ENCODE measurements at regions not wholly inside any gene's neighbourhood (a gene's known extent, or its start where the extent isn't known, plus 50 kb on each side); places are given as distances from the start of the nearest gene placed in this dataset.

DNA sequence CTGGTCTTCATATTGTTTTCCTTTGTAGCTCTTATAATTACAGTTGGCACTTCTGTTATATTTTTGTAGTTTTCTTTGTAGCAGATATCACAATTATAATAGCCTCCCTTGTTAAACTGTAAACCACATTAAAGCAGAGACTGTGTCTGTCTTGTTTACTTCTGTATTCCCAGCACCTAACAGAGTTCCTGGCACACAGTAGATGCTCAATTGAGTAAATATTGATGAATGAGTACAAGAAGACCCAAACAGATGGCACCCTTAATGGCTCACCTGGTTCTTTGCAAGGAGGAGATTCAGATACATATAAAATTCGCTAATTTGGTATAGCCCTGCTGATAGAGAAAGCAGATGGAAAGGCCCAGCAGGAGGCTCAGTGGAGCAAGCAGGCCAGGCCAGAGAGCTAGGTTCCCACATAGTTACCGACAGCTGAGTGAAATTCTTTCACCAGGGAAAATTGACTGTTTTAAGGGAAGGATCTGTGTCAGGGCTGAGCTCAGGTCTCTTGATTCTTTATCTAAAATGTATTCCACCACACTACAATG lies 120.1 kb downstream of the NUP35 start:
- 89 to 94% methylated on average over 2 of the region's 2 CpGs for WGBS, 2 donors
- Histone ChIP-seq H3K9me3 (no peaks in the 10 kb centered on the region), H3K4me1 (no peaks in the 10 kb centered on the region), H3K4me3 (replicated peaks in 1 of 3) (no peak overlapping the region), H3K27me3 (no peaks in the 10 kb centered on the region), H3K27ac (no peak overlapping the region), H3K36me3 (no peaks in the 10 kb centered on the region)
- no peak for DNase-seq
- intact Hi-C loops (cut with DNase I), result no loop called here
- no peak for TF ChIP-seq POLR2A (IDR thresholded peaks at IDR 0.05)
- TF ChIP-seq, protein P1, sequence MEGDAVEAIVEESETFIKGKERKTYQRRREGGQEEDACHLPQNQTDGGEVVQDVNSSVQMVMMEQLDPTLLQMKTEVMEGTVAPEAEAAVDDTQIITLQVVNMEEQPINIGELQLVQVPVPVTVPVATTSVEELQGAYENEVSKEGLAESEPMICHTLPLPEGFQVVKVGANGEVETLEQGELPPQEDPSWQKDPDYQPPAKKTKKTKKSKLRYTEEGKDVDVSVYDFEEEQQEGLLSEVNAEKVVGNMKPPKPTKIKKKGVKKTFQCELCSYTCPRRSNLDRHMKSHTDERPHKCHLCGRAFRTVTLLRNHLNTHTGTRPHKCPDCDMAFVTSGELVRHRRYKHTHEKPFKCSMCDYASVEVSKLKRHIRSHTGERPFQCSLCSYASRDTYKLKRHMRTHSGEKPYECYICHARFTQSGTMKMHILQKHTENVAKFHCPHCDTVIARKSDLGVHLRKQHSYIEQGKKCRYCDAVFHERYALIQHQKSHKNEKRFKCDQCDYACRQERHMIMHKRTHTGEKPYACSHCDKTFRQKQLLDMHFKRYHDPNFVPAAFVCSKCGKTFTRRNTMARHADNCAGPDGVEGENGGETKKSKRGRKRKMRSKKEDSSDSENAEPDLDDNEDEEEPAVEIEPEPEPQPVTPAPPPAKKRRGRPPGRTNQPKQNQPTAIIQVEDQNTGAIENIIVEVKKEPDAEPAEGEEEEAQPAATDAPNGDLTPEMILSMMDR (IDR thresholded peaks at IDR 0.05), result no peak

DNA sequence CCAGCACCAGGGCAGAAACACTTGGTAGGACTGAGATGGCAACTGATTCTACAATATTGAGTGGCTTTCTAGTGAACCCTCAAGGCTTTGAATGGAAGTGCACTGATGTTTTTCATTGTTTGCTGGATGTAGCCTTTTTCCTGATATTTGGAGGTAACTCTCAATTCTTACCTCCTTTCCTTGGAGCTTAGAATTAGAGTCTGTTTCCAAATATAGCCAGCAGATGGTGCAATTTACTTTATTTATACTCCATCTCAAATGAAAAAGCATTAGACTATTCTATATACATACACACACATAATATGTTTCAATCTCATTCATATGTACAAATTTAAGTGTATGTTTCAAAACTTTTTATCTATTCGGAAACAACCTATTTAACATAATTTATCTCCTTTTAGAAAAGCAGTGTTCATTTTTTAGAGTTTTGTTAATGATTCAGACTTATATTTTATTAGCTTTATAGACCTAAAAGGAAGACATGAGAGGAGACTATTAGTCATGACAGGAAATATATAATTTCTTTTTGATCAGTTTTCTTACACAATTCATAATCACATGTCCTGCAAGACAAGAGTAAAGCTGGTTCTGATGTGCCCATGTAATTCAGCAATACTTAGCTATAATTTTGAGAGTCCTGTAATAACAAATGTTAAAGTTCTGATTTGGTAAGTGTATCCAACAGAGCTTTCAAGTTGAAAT lies 124.8 kb downstream of the NUP35 start:
- Histone ChIP-seq H3K36me3 (no peaks in the 10 kb centered on the region), H3K4me1 (no peaks in the 10 kb centered on the region), H3K9me3 (no peaks in the 10 kb centered on the region), H3K27ac (no peak overlapping the region), H3K27me3 (no peaks in the 10 kb centered on the region), H3K4me3 (replicated peaks in 1 of 3) (no peak overlapping the region)
- DNase-seq, result no peak
- TF ChIP-seq, protein P1 (IDR thresholded peaks at IDR 0.05), result peak in 4 of 6 experiments; percentile 27 to 61 (median 56)
- TF ChIP-seq POLR2A (IDR thresholded peaks at IDR 0.05), result no peak
- intact Hi-C loops (cut with DNase I), result no loop called here
- WGBS, 2 donors, result 6 to 10% methylated on average over 1 of the region's 1 CpG

DNA sequence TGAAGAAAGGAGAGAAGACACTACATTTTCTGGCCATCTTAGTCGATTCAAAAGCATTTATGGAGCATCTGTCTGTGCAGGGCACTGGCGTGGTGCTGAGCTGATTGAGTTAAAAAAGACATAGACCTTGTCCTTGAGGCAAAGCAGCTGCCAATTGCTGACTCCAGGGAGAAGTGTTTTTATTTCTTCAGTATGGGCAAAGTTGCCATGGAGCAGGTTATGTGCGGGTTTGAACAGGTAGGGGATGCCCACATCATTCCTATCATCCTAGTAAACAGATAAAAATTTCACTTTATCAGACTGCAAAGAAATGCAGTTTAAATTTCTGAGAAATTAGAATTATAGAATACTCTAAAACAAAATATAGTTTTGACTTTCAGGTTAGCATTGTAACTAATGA lies 125.8 kb downstream of the NUP35 start:
- intact Hi-C loops (cut with DNase I), result no loop called here
- no peak for TF ChIP-seq POLR2A (IDR thresholded peaks at IDR 0.05)
- TF ChIP-seq, protein P1 (IDR thresholded peaks at IDR 0.05), result no peak
- Histone ChIP-seq H3K27ac (no peak overlapping the region), H3K9me3 (no peaks in the 10 kb centered on the region), H3K36me3 (no peaks in the 10 kb centered on the region), H3K4me1 (no peaks in the 10 kb centered on the region), H3K27me3 (no peaks in the 10 kb centered on the region), H3K4me3 (replicated peaks in 1 of 3) (no peak overlapping the region)
- no peak for DNase-seq
- 74 to 77% methylated on average over 3 of the region's 3 CpGs for WGBS, 2 donors

DNA sequence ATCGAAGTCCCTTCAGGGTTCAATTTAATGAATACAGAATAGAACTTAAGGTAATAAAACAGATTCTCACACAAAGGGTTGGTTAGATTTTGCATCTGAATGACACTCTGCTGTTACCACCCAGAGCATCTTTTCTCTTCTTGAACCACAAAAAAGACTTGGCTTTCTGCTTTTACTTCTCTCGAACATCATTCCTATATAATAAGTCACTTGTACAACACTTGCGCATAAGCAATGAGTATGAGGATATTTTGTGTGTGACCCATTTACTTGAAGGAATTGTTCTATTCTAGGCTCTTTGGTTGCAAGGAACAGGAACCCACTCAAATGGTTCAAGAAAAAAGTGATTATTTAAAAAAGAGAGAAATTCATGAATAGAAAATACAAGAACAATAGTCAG lies 126.2 kb downstream of the NUP35 start:
- H3K4me3 ChIP-seq (replicated peaks in 1 of 3), result no peak overlapping the region
- intact Hi-C loops (cut with DNase I), result no loop called here
- no peak for TF ChIP-seq POLR2A (IDR thresholded peaks at IDR 0.05)
- TF ChIP-seq, protein P1 (IDR thresholded peaks at IDR 0.05), result no peak
- WGBS, 2 donors, result 91 to 94% methylated on average over 3 of the region's 3 CpGs
- no peaks in the 10 kb centered on the region for H3K36me3 ChIP-seq
- no peaks in the 10 kb centered on the region for H3K9me3 ChIP-seq
- no peaks in the 10 kb centered on the region for H3K27me3 ChIP-seq
- H3K27ac ChIP-seq, result no peak overlapping the region
- DNase-seq, result no peak
- H3K4me1 ChIP-seq, result no peaks in the 10 kb centered on the region

DNA sequence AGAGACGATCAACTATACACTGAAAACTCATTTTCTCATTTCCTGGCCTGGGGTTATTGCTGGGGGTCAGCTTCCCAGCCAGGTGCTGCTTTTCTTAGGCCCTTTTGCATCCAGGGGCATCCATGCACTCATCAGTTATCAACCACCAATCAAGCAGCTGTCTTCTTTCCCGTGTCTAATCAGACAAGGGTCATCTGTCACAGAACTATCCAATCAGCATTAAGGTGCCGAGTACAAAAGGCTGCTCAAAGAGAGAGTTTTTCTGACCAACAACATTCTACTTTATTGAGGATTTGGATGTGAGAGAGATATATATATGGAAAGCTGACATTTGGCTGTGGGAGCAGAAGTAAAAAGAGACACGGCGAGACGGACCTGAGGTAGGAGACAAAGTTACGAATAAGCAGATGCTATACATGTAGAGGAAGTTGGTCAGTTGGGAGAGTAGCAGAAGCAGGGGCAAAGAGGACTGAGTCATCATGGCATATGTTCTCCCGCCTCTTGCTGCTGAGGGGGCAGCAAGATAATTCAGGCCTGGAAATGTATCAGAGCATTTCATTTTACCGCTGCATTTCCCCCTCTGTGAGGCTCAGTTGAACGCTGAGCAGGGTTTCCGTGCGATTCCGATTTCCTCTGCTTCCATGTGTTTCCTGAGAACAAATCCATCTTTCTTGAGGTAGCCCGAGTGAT lies 129.3 kb downstream of the NUP35 start:
- H3K9me3 ChIP-seq, result no peaks in the 10 kb centered on the region
- H3K4me3 ChIP-seq (replicated peaks in 1 of 3), result no peak overlapping the region
- H3K4me1 ChIP-seq, result no peaks in the 10 kb centered on the region
- DNase-seq, result no peak
- intact Hi-C loops (cut with DNase I), result no loop called here
- 80 to 85% methylated on average over 14 of the region's 14 CpGs for WGBS, 2 donors
- no peaks in the 10 kb centered on the region for H3K36me3 ChIP-seq
- H3K27me3 ChIP-seq, result no peaks in the 10 kb centered on the region
- H3K27ac ChIP-seq, result no peak overlapping the region
- TF ChIP-seq POLR2A (IDR thresholded peaks at IDR 0.05), result no peak
- TF ChIP-seq, protein P1 (IDR thresholded peaks at IDR 0.05), result no peak

Measured in thyroid gland (tissue), 4 donors.